ENCODE measurements at regions not wholly inside any gene's neighbourhood (a gene's known extent, or its start where the extent isn't known, plus 50 kb on each side); places are given as distances from the start of the nearest gene placed in this dataset.

DNA sequence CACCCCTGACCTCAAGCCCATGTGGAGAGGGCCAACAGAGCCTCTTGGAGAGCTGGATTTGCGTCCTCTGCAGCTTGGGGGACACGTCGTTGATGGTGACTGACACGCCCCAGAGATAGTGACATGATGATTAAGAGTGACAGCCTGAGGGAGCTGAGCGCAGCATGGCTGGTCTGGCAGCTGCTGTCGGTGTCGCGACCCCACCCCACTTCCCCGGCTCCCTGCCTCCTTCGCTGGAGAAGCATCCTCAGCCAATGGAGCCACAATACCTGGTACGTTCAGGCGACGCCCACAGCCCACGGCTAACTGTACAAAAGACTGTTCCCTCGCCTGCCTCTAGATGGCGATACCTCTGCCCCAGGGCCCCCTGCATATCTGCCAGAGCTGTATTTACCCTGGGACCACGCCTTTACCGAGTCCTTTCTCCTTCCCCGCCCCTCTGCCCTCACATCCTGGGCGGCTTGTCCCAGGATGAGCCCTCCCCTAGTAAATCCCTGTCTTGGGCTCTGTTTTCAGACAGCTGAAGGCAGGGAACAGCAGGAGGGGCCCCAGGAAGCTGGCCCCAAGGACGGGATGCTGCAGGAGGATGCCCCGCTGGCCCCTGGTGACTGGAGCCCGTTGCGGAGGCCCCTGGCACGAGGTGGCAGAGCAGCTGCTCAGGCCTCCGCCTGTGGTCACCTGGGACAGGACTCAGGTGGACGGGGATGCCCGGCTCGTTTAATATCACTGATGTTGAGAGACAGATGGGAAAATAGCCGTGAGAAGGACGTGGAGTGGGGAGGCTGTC lies 90.6 kb downstream of the RPS6KA4 start:
- peak; percentile 51 to 71 (median 63) for TF ChIP-seq CTCF (IDR thresholded peaks at IDR 0.05)
- TF ChIP-seq POLR2A (IDR thresholded peaks at IDR 0.05) = no peak
